Fibroblast of lung (primary cell): ENCODE measurements at regions not wholly inside any gene's neighbourhood (a gene's known extent, or its start where the extent isn't known, plus 50 kb on each side); places are given as distances from the start of the nearest gene placed in this dataset.

ENCODE experiments used
- DNase-seq, 2 donors: peaks; one replicate each; pipeline versions ENCODE4 v3.0.0 to v3.0.0-alpha.2; 2010; ENCODE audit warnings: low read depth in 2 of 2
- H2AFZ ChIP-seq: 2 replicates; pipeline ENCODE4 v1.5.1; 2012; ENCODE audit warnings: low read length, control low read depth, inconsistent platforms
- H3K27ac ChIP-seq: 2 replicates; pipeline ENCODE4 v1.5.1; 2011; ENCODE audit warnings: low read length, control low read depth; ENCODE audit not compliant: insufficient read depth
- H3K27me3 ChIP-seq: 2 replicates; pipeline ENCODE4 v1.5.1; 2011; ENCODE audit warnings: mild to moderate bottlenecking, low read length; ENCODE audit not compliant: control insufficient read depth, insufficient read depth
- H3K36me3 ChIP-seq: 2 replicates; pipeline ENCODE4 v1.5.1; 2011; ENCODE audit warnings: low read length; ENCODE audit not compliant: control insufficient read depth, insufficient read depth
- H3K4me1 ChIP-seq: 2 replicates; pipeline ENCODE4 v1.5.1; 2011; ENCODE audit warnings: low read length; ENCODE audit not compliant: control insufficient read depth, insufficient read depth; ENCODE audit errors: extremely low read depth
- H3K4me2 ChIP-seq: 2 replicates; pipeline ENCODE4 v1.5.1; 2011; ENCODE audit warnings: low read length, control low read depth; ENCODE audit not compliant: insufficient read depth; ENCODE audit errors: extremely low read depth
- H3K4me3 ChIP-seq, 4 experiments: fragments of 200-600 bp in 1 of 4; sonication (generic) in 1 of 4; replicated peaks in 1 of 4; 2 replicates each; pipeline ENCODE4 v1.5.1; 2011 to 2016; ENCODE audit warnings: low read length in 4 of 4, low read depth in 3 of 4, mild to moderate bottlenecking in 3 of 4, control low read depth in 2 of 4, inconsistent platforms in 1 of 4, mixed read lengths in 1 of 4; ENCODE audit not compliant: insufficient read depth in 1 of 4; ENCODE audit errors: control extremely low read depth in 1 of 4
- H3K79me2 ChIP-seq: 2 replicates; pipeline ENCODE4 v1.5.1; 2012; ENCODE audit warnings: mild to moderate bottlenecking, low read length, inconsistent platforms; ENCODE audit not compliant: control insufficient read depth, insufficient read depth
- H3K9ac ChIP-seq: 2 replicates; pipeline ENCODE4 v1.5.1; 2011; ENCODE audit warnings: mild to moderate bottlenecking, low read length, control low read depth; ENCODE audit not compliant: insufficient read depth
- H3K9me3 ChIP-seq: 2 replicates; pipeline ENCODE4 v1.5.1; 2012; ENCODE audit warnings: low read depth, low read length; ENCODE audit not compliant: control insufficient read depth, insufficient read depth
- H4K20me1 ChIP-seq: 2 replicates; pipeline ENCODE4 v1.5.1; 2011; ENCODE audit warnings: low read length; ENCODE audit not compliant: control insufficient read depth, insufficient read depth; ENCODE audit errors: extremely low read depth
- CTCF ChIP-seq, 2 donors: IDR thresholded peaks in 1 of 2; conservative IDR thresholded peaks in 1 of 2; 1 replicate in 1 of 2; 2 replicates in 1 of 2; pipeline ENCODE4 v1.5.1; 2011 to 2012; ENCODE audit warnings: low read length in 2 of 2, control low read depth in 1 of 2, inconsistent platforms in 1 of 2, low read depth in 1 of 2, mild to moderate bottlenecking in 1 of 2
- EZH2 ChIP-seq: IDR thresholded peaks from 2 replicates; pipeline ENCODE4 v1.5.1; 2012; ENCODE audit warnings: low read length, control low read depth, mild to moderate bottlenecking; ENCODE audit errors: missing control alignments

- Histone ChIP-seq H3K4me3 (no peak overlapping the region), H2AFZ (peak overlapping the region; percentile 3), H3K4me1 (no peaks in the 10 kb centered on the region), H3K79me2 (no peaks in the 10 kb centered on the region), H3K27ac (no peak overlapping the region), H4K20me1 (no peaks in the 10 kb centered on the region), H3K9me3 (no peaks in the 10 kb centered on the region), H3K27me3 (no peaks in the 10 kb centered on the region), H3K9ac (no peak overlapping the region), H3K36me3 (no peaks in the 10 kb centered on the region), H3K4me2 (no peak overlapping the region)
- peak; percentile 6 to 11 for DNase-seq
- TF ChIP-seq EZH2 (no peak), CTCF (conservative IDR thresholded peaks at IDR 0.05 in 1 of 2, IDR thresholded peaks at IDR 0.05 in 1 of 2; ENCODE audit: low read depth in 1 of 2, low read length in 2 of 2) (no peak)
Observed at GRCh38 chr18:39453356-39453755, 1887.8 kb upstream of the CELF4 start.

- no peaks in the 10 kb centered on the region for H3K27me3 ChIP-seq
- no peaks in the 10 kb centered on the region for H3K36me3 ChIP-seq
- no peak overlapping the region for H3K4me3 ChIP-seq
- H3K27ac ChIP-seq: no peak overlapping the region
- H3K79me2 ChIP-seq: no peaks in the 10 kb centered on the region
- no peak for TF ChIP-seq CTCF (conservative IDR thresholded peaks at IDR 0.05 in 1 of 2, IDR thresholded peaks at IDR 0.05 in 1 of 2; ENCODE audit: low read depth in 1 of 2, low read length in 2 of 2)
- TF ChIP-seq EZH2: no peak
- no peak overlapping the region for H2AFZ ChIP-seq
- no peak overlapping the region for H3K9ac ChIP-seq
- DNase-seq: no peak
- no peaks in the 10 kb centered on the region for H4K20me1 ChIP-seq
- H3K9me3 ChIP-seq: no peaks in the 10 kb centered on the region
- H3K4me2 ChIP-seq: no peak overlapping the region
- no peaks in the 10 kb centered on the region for H3K4me1 ChIP-seq
Observed at GRCh38 chr18:39450958-39451357, 1885.4 kb upstream of the CELF4 start.

- Histone ChIP-seq H2AFZ (no peak overlapping the region), H4K20me1 (no peaks in the 10 kb centered on the region), H3K9ac (no peak overlapping the region), H3K79me2 (no peaks in the 10 kb centered on the region), H3K9me3 (no peaks in the 10 kb centered on the region), H3K27me3 (no peaks in the 10 kb centered on the region), H3K4me3 (no peak overlapping the region), H3K27ac (no peak overlapping the region), H3K4me2 (no peak overlapping the region), H3K36me3 (no peaks in the 10 kb centered on the region), H3K4me1 (no peaks in the 10 kb centered on the region)
- no peak for TF ChIP-seq EZH2
- TF ChIP-seq CTCF (conservative IDR thresholded peaks at IDR 0.05 in 1 of 2, IDR thresholded peaks at IDR 0.05 in 1 of 2; ENCODE audit: low read depth in 1 of 2, low read length in 2 of 2): no peak
- DNase-seq: peak in 1 of 2 donors; percentile 22
Observed at GRCh38 chr18:39449566-39449965, 1884.0 kb upstream of the CELF4 start.
